Activated naive CD8-positive, alpha-beta T cell treated with anti-CD3 and anti-CD28 coated beads, Interleukin-2, amount 10 ng/mL, durations not matched to agents 7 days and 5 days (primary cell): ENCODE measurements at regions not wholly inside any gene's neighbourhood (a gene's known extent, or its start where the extent isn't known, plus 50 kb on each side); places are given as distances from the start of the nearest gene placed in this dataset.
A peak's percentile ranks its signal among the peaks of the same experiment; 100 is the strongest.

Experiments used
- ATAC-seq: fragments of 150-1000 bp; cut with Tn5 transposase; one replicate; pipeline ENCODE4 v1.10.0; 2021; ENCODE audit warnings: low read depth, moderate library complexity
- POLR2A ChIA-PET: fragments of 350-600 bp; sonication (Branson Sonifier 250); formaldehyde crosslinking; loops from one replicate; lab custom pipeline; 2021; ENCODE audit warnings: antibody characterized with exemption; lab: Charles Lee
- DNase-seq: peaks from one replicate; pipeline ENCODE4 v3.0.0; 2021
- H3K27ac Mint-ChIP-seq: one replicate; pipeline ENCODE4 v1.8.0; 2022; ENCODE audit warnings: mild to moderate bottlenecking, mixed read lengths
- H3K27me3 Mint-ChIP-seq: one replicate; pipeline ENCODE4 v1.8.0; 2022; ENCODE audit warnings: mild to moderate bottlenecking, moderate library complexity, mixed read lengths
- H3K36me3 Mint-ChIP-seq: one replicate; pipeline ENCODE4 v1.8.0; 2021; ENCODE audit warnings: mild to moderate bottlenecking, mixed read lengths
- H3K4me1 Mint-ChIP-seq: one replicate; pipeline ENCODE4 v1.8.0; 2021; ENCODE audit warnings: mixed read lengths
- H3K4me3 Mint-ChIP-seq: one replicate; pipeline ENCODE4 v1.8.0; 2022; ENCODE audit warnings: mild to moderate bottlenecking, moderate library complexity, mixed read lengths
- H3K9me3 Mint-ChIP-seq: one replicate; pipeline ENCODE4 v1.8.0; 2021; ENCODE audit warnings: mixed read lengths

GRCh38 chr9:38233796-38234355 is 158.6 kb upstream of the ALDH1B1 start:
- POLR2A ChIA-PET: no interaction called here
- peaks cover 9% of the 10 kb centered on the region for H3K27me3 Mint-ChIP-seq
- H3K4me1 Mint-ChIP-seq: peaks cover 2% of the 10 kb centered on the region
- H3K9me3 Mint-ChIP-seq: no peaks in the 10 kb centered on the region
- no peak overlapping the region for H3K27ac Mint-ChIP-seq
- ATAC-seq: no peak
- DNase-seq: no peak
- H3K36me3 Mint-ChIP-seq: no peaks in the 10 kb centered on the region
- no peak overlapping the region for H3K4me3 Mint-ChIP-seq

GRCh38 chr9:38233343-38233742 is 159.2 kb upstream of the ALDH1B1 start:
- Mint-ChIP-seq H3K9me3 (no peaks in the 10 kb centered on the region), H3K27ac (no peak overlapping the region), H3K4me3 (no peak overlapping the region), H3K36me3 (no peaks in the 10 kb centered on the region), H3K4me1 (peaks cover 2% of the 10 kb centered on the region), H3K27me3 (peaks cover 11% of the 10 kb centered on the region)
- no peak for ATAC-seq
- POLR2A ChIA-PET: no interaction called here
- DNase-seq: no peak

DNA sequence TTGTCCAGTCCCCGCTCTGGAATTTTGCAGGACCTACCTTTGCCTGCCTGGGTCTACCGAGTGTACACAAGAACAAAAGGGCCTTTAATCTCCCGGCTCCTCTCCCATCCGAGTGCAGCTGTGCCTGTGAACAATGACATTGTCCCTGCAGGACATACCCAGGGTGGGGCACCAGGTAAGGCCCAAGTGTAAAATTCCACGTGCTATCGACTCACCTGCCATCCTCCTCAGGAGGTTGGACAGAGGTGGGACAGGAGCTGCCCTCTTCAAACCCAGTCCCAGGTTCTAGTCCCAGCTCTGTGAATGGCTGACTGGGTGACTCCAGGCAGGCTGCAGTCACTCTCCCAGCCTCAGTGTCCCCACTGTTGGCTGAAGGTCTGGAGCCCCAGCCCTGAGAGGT is 159.6 kb upstream of the ALDH1B1 start:
- H3K9me3 Mint-ChIP-seq: no peaks in the 10 kb centered on the region
- DNase-seq (no peak), ATAC-seq (no peak)
- H3K36me3 Mint-ChIP-seq: no peaks in the 10 kb centered on the region
- H3K27ac Mint-ChIP-seq: no peak overlapping the region
- peaks cover 2% of the 10 kb centered on the region for H3K4me1 Mint-ChIP-seq
- POLR2A ChIA-PET: no interaction called here
- H3K4me3 Mint-ChIP-seq: no peak overlapping the region
- peaks cover 15% of the 10 kb centered on the region for H3K27me3 Mint-ChIP-seq

DNA sequence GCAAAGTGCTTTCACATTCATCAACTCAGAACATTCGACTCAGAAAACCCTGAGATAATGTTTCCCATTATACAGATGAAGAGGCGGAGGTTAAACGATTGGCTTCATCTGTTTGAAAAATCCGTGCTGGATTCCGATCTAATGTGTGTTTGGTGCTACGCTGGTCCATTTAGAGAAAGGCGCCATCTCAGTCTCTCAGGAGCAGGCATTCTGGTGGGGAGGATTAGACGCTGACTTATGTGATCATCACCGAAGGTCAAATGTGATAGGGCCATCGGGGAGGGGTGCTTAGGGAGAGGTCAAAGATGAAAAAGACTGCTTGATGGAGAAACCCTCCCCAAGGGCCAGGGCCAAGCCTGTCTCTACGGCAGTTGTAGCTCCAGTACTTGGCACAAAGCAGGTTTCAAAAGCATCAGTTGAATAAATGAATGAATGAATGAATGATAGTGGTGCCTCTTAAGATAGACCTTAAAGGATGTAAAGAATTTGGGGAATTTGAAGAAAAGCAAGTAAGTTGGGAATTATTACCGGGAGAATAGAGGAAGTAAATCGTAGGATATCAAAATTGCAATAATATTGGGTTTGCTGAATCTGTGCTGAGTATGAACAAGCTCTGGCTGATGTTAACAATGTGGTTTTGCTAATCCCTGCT is 160.6 kb upstream of the SHB start:
- POLR2A ChIA-PET: no interaction called here
- H3K4me3 Mint-ChIP-seq: no peak overlapping the region
- H3K27ac Mint-ChIP-seq: no peak overlapping the region
- H3K36me3 Mint-ChIP-seq: no peaks in the 10 kb centered on the region
- ATAC-seq (no peak), DNase-seq (no peak)
- peaks cover 19% of the 10 kb centered on the region for H3K27me3 Mint-ChIP-seq
- H3K9me3 Mint-ChIP-seq: no peaks in the 10 kb centered on the region
- H3K4me1 Mint-ChIP-seq: peaks cover 14% of the 10 kb centered on the region

DNA sequence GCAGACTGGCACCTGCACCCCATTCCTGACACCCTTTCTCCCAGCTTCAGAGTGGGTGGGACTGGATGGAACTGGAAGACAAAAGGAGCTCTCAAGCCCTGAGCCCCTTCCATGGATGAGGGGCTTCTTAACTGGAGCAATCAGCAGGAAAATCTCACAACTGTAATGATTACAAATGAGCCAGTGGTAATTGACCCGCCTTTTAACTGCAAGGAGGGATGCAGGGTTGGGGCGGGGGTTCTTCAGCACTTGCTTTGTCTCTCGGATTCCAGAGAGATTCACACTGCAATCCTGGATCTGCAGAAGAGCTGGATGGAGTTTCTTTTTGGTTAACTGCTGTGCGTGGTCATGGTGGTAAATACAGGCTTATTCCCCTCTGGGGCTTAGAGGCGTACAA is 160.1 kb upstream of the SHB start:
- no peak for DNase-seq
- no peak overlapping the region for H3K4me3 Mint-ChIP-seq
- H3K9me3 Mint-ChIP-seq: no peaks in the 10 kb centered on the region
- H3K27ac Mint-ChIP-seq: no peak overlapping the region
- POLR2A ChIA-PET: no interaction called here
- no peaks in the 10 kb centered on the region for H3K36me3 Mint-ChIP-seq
- peaks cover 14% of the 10 kb centered on the region for H3K4me1 Mint-ChIP-seq
- peaks cover 19% of the 10 kb centered on the region for H3K27me3 Mint-ChIP-seq
- ATAC-seq: no peak

- H3K4me3 Mint-ChIP-seq: no peak overlapping the region
- no peak for ATAC-seq
- no peak overlapping the region for H3K27ac Mint-ChIP-seq
- peaks cover 14% of the 10 kb centered on the region for H3K4me1 Mint-ChIP-seq
- POLR2A ChIA-PET: no interaction called here
- H3K27me3 Mint-ChIP-seq: peaks cover 19% of the 10 kb centered on the region
- no peaks in the 10 kb centered on the region for H3K9me3 Mint-ChIP-seq
- H3K36me3 Mint-ChIP-seq: no peaks in the 10 kb centered on the region
- DNase-seq: no peak
Measured at GRCh38 chr9:38228331-38229103, 159.5 kb upstream of the SHB start.

DNA sequence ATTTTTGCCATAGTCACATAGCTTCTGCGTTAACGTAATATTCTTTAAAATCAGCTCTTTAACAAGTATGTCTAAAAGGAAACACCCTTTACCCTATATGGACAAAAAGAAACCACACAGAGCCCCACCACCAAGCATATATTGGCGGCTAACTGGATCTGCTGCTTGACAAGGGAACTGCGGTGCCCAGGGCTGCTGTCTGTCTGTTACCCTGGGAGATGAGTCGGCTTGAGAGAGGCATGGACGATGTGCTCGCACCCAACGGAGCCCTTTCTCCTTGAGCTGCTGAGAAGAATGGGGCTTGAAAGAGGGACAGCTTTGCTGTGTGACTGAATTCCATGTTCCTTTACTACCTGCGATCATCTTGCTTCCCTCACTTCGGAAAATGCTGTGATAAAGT is 158.6 kb upstream of the SHB start:
- POLR2A ChIA-PET: no interaction called here
- ATAC-seq (peak; percentile 60), DNase-seq (no peak)
- Mint-ChIP-seq H3K9me3 (no peaks in the 10 kb centered on the region), H3K27ac (no peak overlapping the region), H3K4me3 (peak overlapping the region; percentile 69), H3K36me3 (no peaks in the 10 kb centered on the region), H3K27me3 (peaks cover 17% of the 10 kb centered on the region), H3K4me1 (peaks cover 12% of the 10 kb centered on the region)

DNA sequence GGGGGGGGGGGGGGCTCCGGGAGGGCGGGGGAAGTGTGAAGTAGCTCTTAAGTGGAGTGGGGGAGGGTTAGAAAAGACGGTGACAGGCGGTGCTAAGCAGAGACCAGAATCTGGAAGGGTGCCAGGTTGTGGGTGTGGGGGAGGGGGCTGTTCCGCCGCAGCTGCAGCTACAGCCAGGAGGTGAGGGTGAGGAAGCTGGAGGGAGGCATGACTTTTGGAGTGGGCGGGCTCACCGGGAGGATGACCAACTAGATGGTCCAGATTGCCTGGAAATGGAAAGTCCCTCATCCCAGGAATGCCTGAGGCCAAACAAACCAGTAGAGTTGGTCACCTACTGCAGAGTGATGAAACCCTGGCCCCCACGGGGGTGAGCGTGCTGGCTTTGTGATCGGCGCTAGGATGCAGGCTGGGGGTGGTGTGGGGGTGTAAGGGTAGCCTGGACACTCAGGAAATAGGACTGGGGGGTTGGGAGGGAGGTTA is 158.1 kb upstream of the SHB start:
- peak overlapping the region; percentile 69 for H3K4me3 Mint-ChIP-seq
- ATAC-seq (peak; percentile 83), DNase-seq (peak; percentile 70)
- H3K36me3 Mint-ChIP-seq: no peaks in the 10 kb centered on the region
- POLR2A ChIA-PET: no interaction called here
- H3K4me1 Mint-ChIP-seq: peaks cover 12% of the 10 kb centered on the region
- peaks cover 11% of the 10 kb centered on the region for H3K27me3 Mint-ChIP-seq
- no peaks in the 10 kb centered on the region for H3K9me3 Mint-ChIP-seq
- peak overlapping the region; percentile 65 for H3K27ac Mint-ChIP-seq

DNA sequence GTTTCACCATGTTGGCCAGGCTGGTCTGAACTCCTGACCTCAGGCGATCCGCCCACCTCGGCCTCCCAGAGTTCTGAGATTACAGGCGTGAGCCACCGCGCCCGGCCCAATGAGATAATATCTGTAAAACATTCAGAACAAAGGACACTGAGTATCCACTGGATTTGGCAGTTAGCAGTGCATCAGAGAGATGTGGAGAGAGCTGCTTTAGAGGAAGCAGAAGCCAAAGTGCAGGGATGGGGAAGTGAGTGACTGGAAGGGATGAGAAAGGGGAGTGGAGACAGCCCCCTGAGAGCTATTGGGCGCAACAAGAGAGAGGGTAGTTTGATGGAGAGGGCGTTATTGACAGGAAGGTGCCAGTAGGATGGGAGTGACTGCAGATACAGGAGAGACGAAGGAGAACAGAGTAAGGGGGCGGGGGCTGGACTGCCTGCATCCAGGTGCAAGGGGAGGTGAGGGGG is 157.5 kb upstream of the SHB start:
- POLR2A ChIA-PET: no interaction called here
- H3K4me1 Mint-ChIP-seq: peaks cover 12% of the 10 kb centered on the region
- H3K36me3 Mint-ChIP-seq: no peaks in the 10 kb centered on the region
- peaks cover 10% of the 10 kb centered on the region for H3K27me3 Mint-ChIP-seq
- no peak for DNase-seq
- no peak for ATAC-seq
- H3K27ac Mint-ChIP-seq: peak overlapping the region; percentile 39
- no peaks in the 10 kb centered on the region for H3K9me3 Mint-ChIP-seq
- H3K4me3 Mint-ChIP-seq: peak overlapping the region; percentile 59

DNA sequence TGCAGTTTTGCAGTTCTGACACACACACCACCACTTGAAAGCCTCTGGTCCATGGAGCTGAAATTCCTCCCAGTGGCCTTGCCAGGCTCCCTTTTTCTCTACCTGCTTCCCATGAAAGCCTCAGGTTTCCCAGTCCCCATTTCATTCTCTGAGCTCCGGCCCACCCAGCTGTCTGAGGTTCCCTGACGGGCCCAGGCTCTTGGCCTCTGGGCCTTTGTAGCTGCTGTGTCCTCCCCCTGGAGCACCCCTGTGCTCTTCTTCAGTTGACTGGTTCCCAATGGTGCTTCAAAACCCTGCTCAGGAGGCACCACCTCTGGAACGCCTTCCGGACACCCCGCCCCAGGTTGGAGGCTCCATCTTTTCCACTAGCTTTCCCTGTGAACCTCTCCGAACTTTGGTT is 155.9 kb upstream of the SHB start:
- POLR2A ChIA-PET: no interaction called here
- Mint-ChIP-seq H3K27ac (no peak overlapping the region), H3K36me3 (no peaks in the 10 kb centered on the region), H3K27me3 (peaks cover 10% of the 10 kb centered on the region), H3K9me3 (no peaks in the 10 kb centered on the region), H3K4me1 (peaks cover 12% of the 10 kb centered on the region), H3K4me3 (no peak overlapping the region)
- ATAC-seq (no peak), DNase-seq (no peak)

DNA sequence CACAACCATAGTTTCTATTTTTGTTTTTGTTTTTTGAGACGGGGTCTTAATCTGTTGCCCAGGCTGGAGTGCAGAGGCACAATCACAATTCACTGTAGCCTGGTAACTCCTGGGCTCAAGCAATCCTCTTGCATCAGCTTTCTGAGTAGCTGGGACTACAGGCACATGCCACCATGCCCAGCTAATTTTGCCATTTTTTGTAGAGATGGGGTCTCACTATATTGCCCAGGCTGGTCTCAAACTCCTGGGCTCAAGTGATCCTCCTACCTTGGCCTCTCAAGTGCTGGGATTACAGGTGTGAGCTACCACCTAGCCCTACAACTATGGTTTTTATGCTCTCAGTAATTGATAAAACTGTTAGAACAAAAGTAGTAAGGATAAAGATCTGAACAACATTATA is 147.5 kb upstream of the SHB start:
- Mint-ChIP-seq H3K27ac (no peak overlapping the region), H3K9me3 (no peaks in the 10 kb centered on the region), H3K36me3 (no peaks in the 10 kb centered on the region), H3K4me1 (no peaks in the 10 kb centered on the region), H3K27me3 (peaks cover 2% of the 10 kb centered on the region), H3K4me3 (no peak overlapping the region)
- POLR2A ChIA-PET: no interaction called here
- DNase-seq: no peak
- no peak for ATAC-seq

DNA sequence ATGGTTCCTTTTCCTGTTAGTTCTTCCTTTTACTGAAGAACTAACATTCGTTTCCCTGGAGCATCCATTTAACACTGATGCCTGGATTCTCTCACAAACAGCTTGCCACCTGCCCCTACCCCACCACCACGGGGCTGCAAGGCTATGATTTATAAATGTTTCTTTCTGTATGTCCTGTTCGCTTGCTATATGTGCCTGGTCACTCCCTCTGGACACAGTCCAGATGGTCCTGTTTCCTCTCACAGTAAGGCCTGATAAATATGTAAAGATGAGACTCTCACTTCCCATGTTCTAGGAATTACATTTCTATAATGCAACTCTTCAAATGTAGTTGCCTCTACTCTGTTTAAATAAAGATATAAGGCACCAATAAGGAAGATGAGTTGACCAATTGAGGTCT is 146.4 kb upstream of the SHB start:
- H3K9me3 Mint-ChIP-seq: no peaks in the 10 kb centered on the region
- DNase-seq: no peak
- H3K36me3 Mint-ChIP-seq: no peaks in the 10 kb centered on the region
- POLR2A ChIA-PET: no interaction called here
- ATAC-seq: no peak
- peaks cover 2% of the 10 kb centered on the region for H3K27me3 Mint-ChIP-seq
- H3K27ac Mint-ChIP-seq: no peak overlapping the region
- no peak overlapping the region for H3K4me3 Mint-ChIP-seq
- no peaks in the 10 kb centered on the region for H3K4me1 Mint-ChIP-seq

DNA sequence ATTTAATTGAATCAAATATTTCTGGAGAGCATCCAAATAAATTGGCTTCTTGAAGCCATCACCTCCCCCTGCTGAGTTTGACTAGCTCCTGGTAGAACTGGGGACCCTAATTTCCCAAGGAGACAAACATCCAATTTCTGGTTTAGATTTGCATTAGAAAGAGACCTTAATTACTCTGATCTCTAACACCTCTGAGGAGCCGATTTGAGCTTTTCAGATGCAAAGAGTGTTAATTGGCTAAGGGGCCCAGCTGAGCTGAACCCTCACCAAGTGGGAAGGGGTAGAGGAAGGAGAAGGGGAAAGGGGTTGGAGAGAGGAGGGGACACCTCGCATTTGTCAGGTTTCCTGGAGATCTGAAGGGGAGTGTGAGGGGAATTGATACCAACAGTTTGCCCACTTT is 145.4 kb upstream of the SHB start:
- no peak overlapping the region for H3K4me3 Mint-ChIP-seq
- no peaks in the 10 kb centered on the region for H3K36me3 Mint-ChIP-seq
- H3K27me3 Mint-ChIP-seq: peaks cover 2% of the 10 kb centered on the region

More for the DNA sequence above, 145.4 kb upstream of the SHB start:
- Mint-ChIP-seq H3K4me1 (no peaks in the 10 kb centered on the region), H3K27ac (no peak overlapping the region), H3K9me3 (no peaks in the 10 kb centered on the region)
- ATAC-seq (no peak), DNase-seq (no peak)
- POLR2A ChIA-PET: no interaction called here
